ENCODE measurements at regions not wholly inside any gene's neighbourhood (a gene's known extent, or its start where the extent isn't known, plus 50 kb on each side); places are given as distances from the start of the nearest gene placed in this dataset.
"Not testable (repeated sequence)": the region's sequence is repeated elsewhere in the genome, so short reads cannot be mapped to it uniquely, and the experiment has no call there.

GRCh38 chr12:126262829-126263228 is 1197.6 kb downstream of the AACS start:
- DNase-seq (ENCODE audit: low spot score) = no peak

DNA sequence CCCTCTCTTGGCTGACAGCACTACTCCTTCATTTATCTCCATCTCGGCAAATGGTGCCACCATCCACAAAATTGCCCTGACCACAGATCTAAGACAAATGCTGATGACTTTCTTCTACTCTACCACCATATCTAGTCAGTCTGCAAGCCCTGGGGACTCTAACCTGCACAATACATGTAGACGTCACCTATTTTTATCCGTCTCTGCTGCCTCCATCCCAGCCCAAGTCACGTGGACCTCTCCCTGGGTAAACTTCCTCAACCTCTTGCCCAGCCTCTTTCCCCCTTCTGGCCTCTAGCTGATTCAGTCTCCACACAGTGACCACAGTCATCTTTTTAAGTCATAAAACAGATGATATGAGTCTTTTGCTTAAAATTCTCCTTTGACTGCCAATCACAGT is 1203.0 kb downstream of the AACS start:
- no peak for DNase-seq (ENCODE audit: low spot score)

- DNase-seq (ENCODE audit: low spot score) = no peak
Measured at GRCh38 chr12:126271159-126271558, 1205.9 kb downstream of the AACS start.

DNA sequence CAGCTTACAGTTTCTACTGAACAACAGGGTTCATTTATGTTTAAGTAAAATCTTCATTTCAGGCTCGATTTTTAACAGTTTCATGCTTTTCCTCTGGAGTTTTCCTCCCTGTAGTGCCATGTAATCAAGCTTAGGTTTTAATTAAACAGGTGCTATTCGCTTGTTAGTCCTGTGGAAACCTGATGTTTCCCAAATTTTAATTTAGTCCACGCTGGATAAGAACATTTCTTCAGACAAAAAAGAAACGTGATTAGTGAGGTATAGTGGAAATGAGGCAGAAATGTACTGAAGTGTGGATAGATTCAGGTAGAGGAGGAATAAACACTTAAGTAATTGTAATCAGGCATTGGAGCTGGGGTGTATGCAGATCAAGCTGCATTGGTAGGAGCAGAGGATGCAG is 1217.5 kb downstream of the AACS start:
- no peak for DNase-seq (ENCODE audit: low spot score)

- no peak for DNase-seq (ENCODE audit: low spot score)
Measured at GRCh38 chr12:126286203-126286602, 1221.0 kb downstream of the AACS start.

GRCh38 chr12:126290456-126290855 is 1225.2 kb downstream of the AACS start:
- no peak for DNase-seq (ENCODE audit: low spot score)

GRCh38 chr12:126291987-126292386 is 1226.8 kb downstream of the AACS start:
- not testable (repeated sequence) for DNase-seq (ENCODE audit: low spot score)

DNA sequence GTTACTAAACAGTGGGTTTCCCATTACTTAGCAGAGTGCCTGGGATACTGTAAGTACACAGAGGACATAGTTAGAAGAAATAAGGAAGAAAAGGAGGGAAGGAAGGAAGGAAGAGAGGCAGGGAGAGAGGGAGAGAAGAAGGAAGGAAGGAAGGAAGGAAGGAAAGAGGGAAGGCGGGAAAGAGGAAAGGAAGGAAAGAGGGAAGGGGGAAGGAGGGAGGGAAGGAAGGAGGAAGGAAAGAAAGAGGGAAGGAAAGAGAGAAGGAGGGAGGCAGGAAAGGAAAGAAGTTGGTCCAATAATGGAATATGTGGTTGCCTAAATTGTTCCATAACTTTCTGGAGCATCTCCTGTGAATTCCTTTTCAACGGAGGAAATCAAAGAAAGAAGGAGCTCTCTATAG is 1230.4 kb downstream of the AACS start:
- no peak for DNase-seq (ENCODE audit: low spot score)

DNA sequence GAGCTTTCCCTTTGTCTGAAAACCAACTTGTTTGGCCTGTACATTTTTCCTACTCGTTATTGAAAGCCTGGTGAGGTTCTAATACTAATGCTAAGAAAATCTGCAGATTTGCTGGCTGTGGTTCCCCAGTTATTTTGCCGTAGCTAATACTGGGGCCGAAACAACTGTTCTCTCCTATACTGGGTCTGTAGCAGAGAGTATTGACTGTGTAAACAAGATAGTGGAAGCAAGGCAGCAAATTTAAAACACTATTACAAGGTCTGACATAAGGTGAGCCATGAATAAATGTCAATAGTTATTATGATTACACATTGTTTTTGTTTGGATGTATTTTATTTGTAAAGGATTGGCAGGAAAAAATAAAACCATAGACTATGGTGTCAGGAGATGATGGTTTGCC is 1244.0 kb downstream of the AACS start:
- DNase-seq (ENCODE audit: low spot score) = no peak

- DNase-seq (ENCODE audit: low spot score) = no peak
Measured at GRCh38 chr12:126312457-126312856, 1247.2 kb downstream of the AACS start.

DNA sequence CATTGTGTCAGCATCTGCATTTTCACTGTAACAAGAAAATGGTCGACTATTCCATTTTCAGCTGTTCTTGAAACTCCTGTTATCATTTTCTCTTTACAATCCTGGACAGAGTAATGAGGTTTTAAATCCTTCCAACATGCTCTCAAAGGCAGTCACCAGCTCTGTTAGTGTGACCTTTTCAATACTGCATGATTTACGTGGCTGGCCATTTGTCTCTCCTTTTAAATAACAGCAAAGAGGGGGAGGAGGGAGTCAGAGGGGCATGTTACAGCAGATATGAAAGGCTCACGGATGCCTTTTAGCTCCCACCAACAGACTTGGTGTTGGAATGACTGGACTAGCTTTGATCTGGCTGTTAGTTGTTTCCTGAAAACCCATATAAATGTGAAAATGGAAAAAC is 1251.2 kb downstream of the AACS start:
- no peak for DNase-seq (ENCODE audit: low spot score)

GRCh38 chr12:126337556-126338441 is 1272.6 kb downstream of the AACS start:
- DNase-seq (ENCODE audit: low spot score) = no peak

- DNase-seq (ENCODE audit: low spot score) = no peak
Measured at GRCh38 chr12:126342866-126343265, 1277.6 kb downstream of the AACS start.

- no peak for DNase-seq (ENCODE audit: low spot score)
Measured at GRCh38 chr12:126343321-126343720, 1278.1 kb downstream of the AACS start.

DNA sequence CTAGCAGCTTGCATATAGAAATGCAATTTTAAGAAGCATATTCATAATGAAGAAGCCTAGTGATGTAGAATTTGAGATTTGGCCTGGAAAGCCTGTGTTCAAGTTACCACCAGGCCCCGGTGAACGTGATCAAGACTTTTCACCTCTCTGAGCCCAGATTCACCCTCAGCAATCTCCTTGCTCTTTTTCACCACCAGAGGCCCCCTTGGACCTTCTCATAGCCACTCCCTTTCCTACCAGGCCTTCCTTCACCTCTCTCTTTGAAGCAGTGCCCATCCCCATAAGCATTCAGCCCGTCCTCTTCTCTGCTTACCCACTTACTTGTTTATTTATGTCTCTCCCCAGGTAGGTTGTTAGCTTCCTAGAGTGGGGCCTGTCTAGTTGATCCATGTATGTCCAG is 1280.9 kb downstream of the AACS start:
- no peak for DNase-seq (ENCODE audit: low spot score)

DNA sequence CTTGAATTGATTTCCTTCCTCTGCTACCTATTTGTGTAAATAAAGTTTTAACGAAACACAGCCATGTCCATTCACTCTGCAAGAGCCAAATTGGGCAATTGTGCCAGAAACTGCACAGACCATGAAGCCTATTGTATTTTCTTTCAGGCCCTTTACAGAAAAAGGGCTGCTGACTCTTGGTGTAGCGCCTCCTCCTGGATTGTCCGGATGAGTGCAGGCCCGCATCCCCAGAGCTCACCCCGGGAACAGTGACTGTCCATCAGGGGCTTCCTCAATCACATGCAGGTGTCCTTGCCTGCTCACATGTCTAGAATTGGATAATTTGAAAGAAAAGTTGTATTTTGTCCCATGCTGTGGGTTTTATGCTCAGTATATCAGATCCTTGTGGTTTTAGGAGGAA is 1282.2 kb downstream of the AACS start:
- no peak for DNase-seq (ENCODE audit: low spot score)

GRCh38 chr12:126349383-126349782 is 1284.1 kb downstream of the AACS start:
- DNase-seq (ENCODE audit: low spot score) = no peak

DNA sequence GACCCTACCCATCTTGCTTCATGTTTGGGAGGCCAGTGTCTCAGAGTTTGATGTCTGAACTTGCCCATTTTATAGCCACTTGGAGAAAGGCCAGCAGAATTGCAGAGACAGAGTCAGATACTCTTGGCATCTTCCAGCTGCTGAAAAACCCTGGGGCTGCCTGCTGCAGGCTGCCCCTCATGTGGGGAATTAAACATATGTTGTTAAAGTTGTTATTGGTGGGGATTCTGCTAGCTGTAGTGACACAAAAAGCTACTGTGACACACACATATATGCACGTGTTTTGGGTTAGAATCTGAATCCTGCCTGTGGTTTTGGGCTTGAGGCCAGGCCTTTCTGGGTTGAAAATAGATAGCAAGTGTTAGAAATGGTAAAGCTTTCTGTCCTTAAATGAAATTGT is 1288.4 kb downstream of the AACS start:
- DNase-seq (ENCODE audit: low spot score) = no peak

- DNase-seq (ENCODE audit: low spot score) = no peak
Measured at GRCh38 chr12:126354633-126355032, 1289.4 kb downstream of the AACS start.

- no peak for DNase-seq (ENCODE audit: low spot score)
Measured at GRCh38 chr12:126355346-126355745, 1290.1 kb downstream of the AACS start.

- no peak for DNase-seq (ENCODE audit: low spot score)
Measured at GRCh38 chr12:126358806-126359205, 1293.6 kb downstream of the AACS start.

DNA sequence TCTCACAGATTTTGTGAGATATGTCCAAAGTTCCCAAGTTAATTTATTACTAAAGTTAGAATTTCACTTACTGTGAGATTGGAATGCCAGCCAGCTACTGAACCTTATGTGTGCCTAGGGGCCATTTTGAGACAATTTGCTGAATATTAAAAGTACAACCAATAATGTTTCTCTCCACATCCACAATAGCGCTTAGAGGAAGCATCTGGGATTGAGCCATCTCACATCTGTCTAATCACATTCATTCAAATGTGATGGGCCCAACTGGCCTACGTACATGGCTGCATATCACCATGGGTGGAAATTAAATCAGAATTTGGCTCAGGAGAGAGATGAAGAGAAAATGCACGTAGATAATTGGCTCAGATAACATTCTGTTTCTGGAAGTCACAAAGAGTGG is 1294.0 kb downstream of the AACS start:
- DNase-seq (ENCODE audit: low spot score) = no peak

- DNase-seq (ENCODE audit: low spot score) = no peak
Measured at GRCh38 chr12:126361804-126362203, 1296.6 kb downstream of the AACS start.

DNA sequence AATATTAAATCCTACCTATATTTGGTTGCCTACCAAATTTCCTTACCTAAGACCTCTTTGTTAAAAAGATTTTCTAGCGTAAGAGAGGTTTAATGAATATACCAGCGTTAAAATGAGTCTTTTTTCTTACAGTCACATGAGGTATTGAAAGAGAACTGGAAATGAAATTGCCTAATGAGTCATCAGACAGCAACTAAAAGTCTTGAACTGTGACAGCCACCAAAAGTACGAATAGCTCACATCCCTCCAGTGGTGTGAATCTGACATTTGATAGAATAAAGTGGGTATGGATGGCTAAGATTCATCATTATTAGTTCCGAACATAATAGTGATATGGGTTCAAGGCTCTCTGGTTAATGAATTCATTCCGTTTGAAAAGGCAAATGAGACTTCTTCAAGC is 1297.3 kb downstream of the AACS start:
- no peak for DNase-seq (ENCODE audit: low spot score)
